ENCODE measurements at regions not wholly inside any gene's neighbourhood (a gene's known extent, or its start where the extent isn't known, plus 50 kb on each side); places are given as distances from the start of the nearest gene placed in this dataset.

DNA sequence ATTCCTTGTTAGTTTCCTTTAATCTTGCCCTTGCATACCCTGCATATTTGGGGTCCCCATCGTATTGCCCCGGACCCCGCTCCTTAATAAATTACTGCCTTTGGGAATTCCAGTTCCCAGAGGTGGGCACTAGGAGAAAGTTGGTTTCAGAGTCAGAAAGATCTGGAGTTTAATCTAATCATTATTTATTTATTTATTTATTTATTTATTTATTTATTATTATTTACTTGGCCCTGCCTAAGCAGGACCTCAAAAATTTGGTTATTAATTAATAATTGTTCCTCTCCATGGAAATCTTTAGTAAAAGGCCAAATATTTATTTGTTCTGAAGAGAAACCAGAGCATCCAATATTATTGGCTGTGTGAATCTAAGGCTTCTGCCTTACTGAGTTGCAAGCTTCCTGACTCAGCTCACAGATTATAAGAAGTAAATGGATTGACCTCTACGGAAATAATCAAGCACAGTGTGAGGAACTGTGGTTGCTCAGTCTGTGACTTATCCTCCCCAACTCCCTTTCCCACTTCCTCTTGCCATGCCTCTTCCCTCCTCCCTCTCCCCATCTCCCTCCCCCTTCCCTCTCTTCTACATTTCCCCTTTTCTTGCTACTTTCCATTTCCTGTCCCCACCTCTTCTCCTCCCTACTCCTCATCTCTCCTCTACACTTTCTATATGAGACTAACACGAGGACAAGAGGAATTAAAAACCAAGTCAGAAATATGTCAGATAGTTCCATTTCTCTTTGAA is 61.5 kb upstream of the AP1S2 start:
- no peak for DNase-seq

DNA sequence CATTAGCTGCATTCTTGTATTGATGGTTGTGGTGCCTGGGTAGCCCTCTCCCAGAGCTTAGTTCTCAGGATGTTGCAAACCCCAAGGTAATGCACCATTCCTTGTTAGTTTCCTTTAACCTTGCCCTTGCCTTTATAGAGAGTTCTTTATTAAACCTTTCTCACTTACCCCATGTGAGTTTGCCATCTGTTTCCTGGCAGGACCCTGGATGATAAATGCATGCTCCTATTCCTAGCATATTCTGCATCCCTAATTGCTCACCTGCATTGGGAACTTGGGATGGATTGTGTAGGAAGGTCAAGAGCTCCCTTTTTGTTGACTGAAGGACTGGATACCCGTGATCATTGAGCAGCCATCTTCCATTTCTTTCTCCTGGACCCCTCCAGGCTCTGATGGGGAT is 59.9 kb upstream of the AP1S2 start:
- no peak for DNase-seq

DNA sequence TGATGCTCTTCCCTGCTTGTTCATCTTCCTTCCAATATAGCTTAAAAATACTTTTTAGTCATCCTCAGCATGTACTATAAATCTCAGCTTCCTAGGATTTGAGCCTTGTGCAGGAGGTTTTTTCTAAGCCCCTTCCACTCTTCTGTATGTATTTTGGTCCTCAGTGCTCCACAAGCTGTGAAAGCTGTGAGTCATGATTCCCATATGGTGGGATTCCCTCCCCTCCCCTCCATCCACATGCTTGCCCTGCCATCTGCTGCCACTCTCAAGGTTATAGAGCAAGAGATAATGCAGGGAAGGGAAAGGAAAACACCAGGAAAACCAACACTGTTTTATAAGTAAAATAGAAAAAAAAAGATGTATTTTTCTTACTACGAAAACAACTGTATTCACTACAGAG is 58.5 kb upstream of the AP1S2 start:
- no peak for DNase-seq

DNA sequence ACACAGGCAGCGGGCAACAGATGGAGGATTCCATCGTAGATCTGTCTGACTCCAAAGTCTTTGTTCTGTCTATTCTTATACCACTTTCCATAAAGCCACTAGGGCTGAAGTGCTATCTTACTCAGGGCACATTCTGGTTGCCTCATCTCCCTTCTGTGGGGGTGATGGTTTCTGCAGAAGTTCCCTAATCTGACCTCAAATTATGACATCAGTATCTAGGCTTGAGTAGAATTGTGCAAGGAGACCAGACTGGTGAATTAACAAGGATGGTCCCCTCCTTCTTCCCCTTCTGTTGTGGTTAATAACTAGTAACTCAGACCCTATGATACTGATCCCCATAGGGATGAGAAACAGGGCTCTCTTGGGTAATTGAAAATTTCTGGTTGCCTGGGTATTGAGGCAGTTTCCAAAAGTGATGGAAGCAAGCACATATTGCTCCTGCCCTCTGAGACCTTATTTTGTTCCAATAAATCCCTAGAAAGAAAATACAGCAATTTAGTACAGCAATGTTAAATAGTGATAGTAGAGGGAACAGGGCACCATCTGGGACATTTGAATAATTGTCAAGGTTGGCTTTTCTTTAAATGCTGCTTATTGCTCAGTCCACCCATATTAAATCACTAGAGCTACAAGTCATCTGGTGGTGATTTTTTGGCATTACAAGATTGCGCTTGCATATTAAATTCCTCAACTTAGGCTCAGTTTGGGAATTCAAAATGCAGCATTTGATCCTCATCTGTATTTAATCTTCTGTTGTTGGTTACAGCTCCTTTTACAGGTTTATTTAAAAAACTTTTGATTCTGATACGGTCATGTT is 57.3 kb upstream of the AP1S2 start:
- DNase-seq: no peak

DNA sequence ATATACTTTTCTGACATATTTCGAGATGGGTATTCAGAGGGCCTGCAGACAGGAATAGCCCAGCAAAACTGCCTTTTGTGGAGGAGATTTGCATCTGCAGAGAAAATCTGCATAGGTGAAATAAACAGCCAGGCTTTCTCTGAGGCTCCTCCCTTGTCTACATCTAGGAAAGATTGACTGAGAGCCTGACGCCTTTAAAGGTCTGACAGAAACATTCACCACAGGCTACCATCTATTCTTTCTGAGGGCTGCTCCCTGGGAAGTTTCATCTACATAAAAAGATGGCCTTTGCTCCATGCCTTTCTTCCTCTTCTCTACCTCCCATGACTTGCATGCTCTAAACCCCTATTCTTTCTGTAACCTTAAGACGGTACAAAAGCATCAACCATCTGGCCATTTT is 55.0 kb upstream of the AP1S2 start:
- no peak for DNase-seq

DNA sequence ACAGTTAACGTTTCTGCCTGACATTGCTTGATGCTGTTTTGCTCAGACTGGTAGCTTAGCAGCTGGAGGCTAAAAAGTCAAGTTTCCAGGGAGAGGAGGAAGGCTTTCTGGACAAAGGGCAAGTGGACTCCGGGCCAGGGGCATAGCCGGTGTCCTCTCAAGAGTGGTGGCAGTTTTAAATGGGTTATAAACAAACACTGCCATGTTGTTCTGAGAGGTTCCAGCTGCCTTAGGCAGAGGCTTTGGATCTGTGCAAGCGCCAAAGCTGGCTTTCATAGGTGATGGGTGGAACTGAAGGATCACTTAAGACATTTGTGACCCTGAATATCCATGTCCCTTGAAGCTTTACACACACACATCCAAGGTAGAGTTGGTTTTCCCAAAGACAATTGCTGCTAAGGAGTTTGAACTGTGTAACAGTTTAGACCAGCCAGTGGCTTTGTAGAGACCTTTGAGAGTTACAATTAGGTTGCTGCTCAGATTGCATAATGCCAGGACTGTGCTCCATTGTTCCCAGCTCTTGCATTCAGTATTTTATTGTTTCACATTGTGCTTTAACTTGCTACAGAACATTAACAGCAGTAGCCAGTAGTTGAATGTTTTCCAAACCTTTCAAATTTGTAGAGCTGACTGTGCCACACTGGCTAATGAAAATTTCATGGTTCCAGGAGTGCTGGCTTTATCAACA is 54.1 kb upstream of the AP1S2 start:
- no peak for DNase-seq

DNA sequence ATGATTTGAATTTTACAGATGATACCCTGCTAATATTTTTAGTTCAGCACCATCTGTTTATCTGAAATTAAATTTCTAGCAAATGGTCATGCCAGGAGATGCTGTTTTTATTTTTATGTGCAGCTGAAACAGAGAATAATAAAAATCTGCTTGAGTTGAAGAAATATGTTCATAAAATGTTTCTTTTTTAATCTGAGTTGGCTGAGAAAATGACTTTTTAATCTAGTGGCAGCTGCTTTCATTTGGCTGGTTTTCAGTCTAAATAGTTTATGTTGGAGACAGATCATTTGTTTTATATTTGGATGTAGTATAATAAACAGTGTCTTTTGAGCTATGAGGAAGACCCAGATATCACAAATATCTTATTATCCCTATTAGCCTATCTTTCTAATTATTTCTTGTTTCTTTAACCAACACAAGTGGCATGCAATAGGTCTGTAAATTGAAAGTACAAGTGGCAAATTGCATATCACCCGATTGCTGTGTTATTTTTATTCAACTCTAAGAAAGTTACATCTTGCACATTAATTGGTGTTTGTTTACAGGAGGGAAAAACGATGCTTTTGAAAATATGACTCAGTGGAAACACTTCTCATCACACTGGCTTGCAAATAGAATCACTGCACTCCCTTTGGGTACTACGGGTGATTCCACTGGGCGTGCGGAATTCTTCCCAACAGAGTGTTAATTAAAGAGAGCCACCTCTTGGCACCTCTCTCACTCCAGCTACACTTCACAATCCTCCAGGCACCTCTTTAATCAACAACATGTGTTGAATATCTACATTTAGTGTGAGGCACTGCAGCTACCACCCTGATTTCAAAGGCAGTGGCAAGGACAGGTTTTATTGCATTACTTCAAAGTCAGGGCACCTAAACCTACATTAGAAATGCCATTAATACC is 51.7 kb upstream of the AP1S2 start:
- no peak for DNase-seq

Measured in muscle of arm (tissue), 1 donor.